Urothelium cell line (cell line): ENCODE measurements at regions not wholly inside any gene's neighbourhood (a gene's known extent, or its start where the extent isn't known, plus 50 kb on each side); places are given as distances from the start of the nearest gene placed in this dataset.
"Not testable (repeated sequence)": the region's sequence is repeated elsewhere in the genome, so short reads cannot be mapped to it uniquely, and the experiment has no call there.

Experiments
- DNase-seq: peaks from one replicate; pipeline ENCODE4 v3.0.0; 2011; ENCODE audit warnings: low spot score, mixed read lengths
- FAIRE-seq: peaks from 2 replicates; lab custom pipeline; 2011; peaks lifted over from hg19 to GRCh38; lab: Jason Lieb, UNC

DNA sequence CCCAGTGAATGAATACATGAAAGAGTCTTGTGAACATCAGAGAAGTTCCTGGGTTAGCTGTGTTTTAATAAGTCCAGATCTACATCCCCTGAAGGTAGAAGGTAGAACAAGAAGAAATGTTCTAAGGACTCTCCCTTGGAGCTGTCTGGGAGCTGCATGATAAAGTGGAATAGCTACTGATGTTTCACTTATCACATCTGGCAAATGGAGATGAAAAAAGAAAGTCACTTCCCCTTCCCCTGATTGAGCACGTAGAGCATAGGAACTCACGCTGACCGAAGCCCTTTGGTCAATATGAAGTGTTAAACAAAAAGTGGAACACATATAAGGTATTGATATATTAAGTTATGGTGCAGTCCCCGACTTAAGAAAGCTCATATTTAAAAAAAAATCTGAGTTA is 53.2 kb upstream of the PARP1 start:
- FAIRE-seq (no peak), DNase-seq (no peak)

- DNase-seq (no peak), FAIRE-seq (no peak)
These were observed 56.2 kb upstream of the PARP1 start for GRCh38 chr1:226463925-226464586.

GRCh38 chr1:226464587-226464971 is 56.7 kb upstream of the PARP1 start:
- not testable (repeated sequence) for DNase-seq, FAIRE-seq

- no peak for FAIRE-seq
- no peak for DNase-seq
These were observed 58.4 kb upstream of the PARP1 start for GRCh38 chr1:226466296-226466695.

- FAIRE-seq = no peak
- no peak for DNase-seq
These were observed 59.5 kb upstream of the PARP1 start for GRCh38 chr1:226467443-226467842.

GRCh38 chr1:226470921-226471866 is 63.3 kb upstream of the PARP1 start:
- FAIRE-seq = no peak
- DNase-seq = no peak

GRCh38 chr1:226473325-226473724 is 65.4 kb upstream of the PARP1 start:
- DNase-seq = no peak
- FAIRE-seq = no peak

GRCh38 chr1:226474041-226474440 is 66.1 kb upstream of the PARP1 start:
- FAIRE-seq (no peak), DNase-seq (no peak)

GRCh38 chr1:226474443-226475141 is 66.7 kb upstream of the PARP1 start:
- FAIRE-seq (no peak), DNase-seq (no peak)

GRCh38 chr1:226475142-226475511 is 67.2 kb upstream of the PARP1 start:
- no peak for FAIRE-seq
- no peak for DNase-seq

DNA sequence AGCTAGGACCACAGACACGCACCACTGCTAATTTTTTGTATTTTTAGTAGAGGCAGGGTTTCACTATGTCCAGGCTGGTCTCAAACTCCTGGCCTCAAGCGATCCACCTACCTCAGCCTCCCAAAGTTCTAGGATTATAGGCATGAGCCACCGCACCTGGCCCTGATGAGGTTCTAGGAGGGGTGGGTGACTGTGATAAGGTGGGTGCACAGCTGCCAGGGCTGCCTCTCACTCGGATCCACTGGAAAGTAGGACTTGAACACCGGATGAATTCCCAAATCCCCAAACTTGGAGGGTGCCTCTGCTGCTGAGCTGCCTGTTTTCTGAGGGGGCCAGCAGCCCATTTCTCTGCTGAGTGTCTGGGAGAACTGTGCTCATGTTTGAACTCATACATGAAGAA is 68.2 kb upstream of the PARP1 start:
- no peak for FAIRE-seq
- DNase-seq = no peak

DNA sequence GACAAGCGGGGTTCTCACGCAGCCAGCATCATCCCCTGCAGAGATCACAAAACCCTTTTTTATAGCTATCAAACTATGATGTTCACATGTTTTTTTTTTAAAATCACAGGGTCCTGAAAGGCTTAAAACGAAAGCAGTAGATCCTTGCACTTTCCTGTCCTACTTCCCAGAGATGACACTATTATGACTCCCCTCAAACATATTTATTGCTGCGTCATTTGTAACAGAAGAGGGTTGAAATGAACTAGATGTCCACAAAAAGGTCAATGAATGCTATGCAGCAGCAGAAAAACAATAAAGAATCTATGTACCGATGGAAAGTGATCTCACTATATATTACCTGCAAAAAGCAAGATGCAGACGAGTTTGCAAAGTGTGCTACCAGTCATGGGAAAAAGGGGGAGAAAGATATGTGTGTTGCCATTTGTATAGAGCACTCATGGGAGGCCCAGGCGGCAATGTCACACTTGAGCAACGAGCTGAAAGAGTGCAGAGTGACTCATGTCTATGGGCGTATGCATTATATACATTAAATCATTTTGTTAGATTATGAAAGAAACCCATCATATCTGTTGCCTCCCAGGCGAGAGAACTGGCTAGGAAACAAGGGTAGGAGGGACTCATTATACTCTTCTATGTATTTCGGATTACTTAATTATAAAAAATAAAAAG is 68.9 kb upstream of the PARP1 start:
- DNase-seq (no peak), FAIRE-seq (no peak)

- FAIRE-seq = no peak
These were observed 69.1 kb upstream of the STUM start for GRCh38 chr1:226479474-226479873.

GRCh38 chr1:226480461-226480860 is 68.1 kb upstream of the STUM start:
- FAIRE-seq = no peak
- DNase-seq = no peak

More at GRCh38 chr1:226479474-226479873, 69.1 kb upstream of the STUM start:
- DNase-seq = no peak

- no peak for DNase-seq
- FAIRE-seq = no peak
These were observed 67.4 kb upstream of the STUM start for GRCh38 chr1:226481133-226481532.

- FAIRE-seq (no peak), DNase-seq (no peak)
These were observed 66.4 kb upstream of the STUM start for GRCh38 chr1:226482196-226482595.

- DNase-seq (no peak), FAIRE-seq (no peak)
These were observed 65.4 kb upstream of the STUM start for GRCh38 chr1:226482975-226483700.

GRCh38 chr1:226485192-226485591 is 63.4 kb upstream of the STUM start:
- DNase-seq (no peak), FAIRE-seq (no peak)

DNA sequence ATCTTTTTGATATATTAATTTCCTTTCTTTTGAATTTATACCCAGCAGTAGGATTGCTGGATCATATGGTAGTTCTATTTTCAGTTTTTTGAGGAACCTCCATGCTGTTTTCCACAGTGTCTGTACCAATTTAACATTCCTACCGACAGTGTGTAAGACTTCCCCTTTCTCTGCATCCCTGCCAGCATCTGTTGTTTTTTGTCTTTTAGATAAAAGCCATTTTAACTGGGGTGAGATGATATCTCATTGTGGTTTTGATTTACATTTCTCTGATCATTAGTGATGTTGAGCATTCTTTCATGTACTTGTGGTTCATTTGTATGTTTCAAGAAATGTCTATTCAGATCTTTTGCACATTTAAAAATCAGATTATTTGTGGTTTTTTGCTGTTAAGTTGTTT is 62.4 kb upstream of the STUM start:
- DNase-seq = no peak

GRCh38 chr1:226487921-226488320 is 60.6 kb upstream of the STUM start:
- DNase-seq (peak; percentile 58), FAIRE-seq (no peak)

More for the DNA sequence above, 62.4 kb upstream of the STUM start:
- no peak for FAIRE-seq
